ENCODE measurements at regions not wholly inside any gene's neighbourhood (a gene's known extent, or its start where the extent isn't known, plus 50 kb on each side); places are given as distances from the start of the nearest gene placed in this dataset.
A peak's percentile ranks its signal among the peaks of the same experiment; 100 is the strongest.

GRCh38 chr14:65168840-65169239 is 66.5 kb upstream of the MAX start:
- DNase-seq (ENCODE audit: low spot score) (peak; percentile 27), ATAC-seq (peak; percentile 24)
- Mint-ChIP-seq H3K9me3 (no peaks in the 10 kb centered on the region), H3K4me1 (peaks cover 8% of the 10 kb centered on the region; the same call in 2 of the 3 replicates), H3K27ac (no peak overlapping the region), H3K36me3 (ENCODE audit: low read depth) (no peaks in the 10 kb centered on the region), H3K27me3 (ENCODE audit: insufficient read depth, low read depth, poor library complexity) (peaks cover 2% of the 10 kb centered on the region), H3K4me3 (no peak overlapping the region)
- Histone ChIP-seq H3K4me3 (no peak overlapping the region), H3K27ac (ENCODE audit: low read depth) (no peak overlapping the region), H3K27me3 (ENCODE audit: insufficient read depth) (no peaks in the 10 kb centered on the region), H3K36me3 (ENCODE audit: insufficient read depth) (no peaks in the 10 kb centered on the region), H4K20me1 (replicated peaks; ENCODE audit: insufficient read depth) (no peaks in the 10 kb centered on the region), H2AFZ (peak overlapping the region; percentile 81; the same call in 1 of the 2 replicates), H3K4me2 (no peak overlapping the region), H3F3A (replicated peaks; ENCODE audit: low read depth) (no peaks in the 10 kb centered on the region), H3K9me2 (ENCODE audit: insufficient read depth) (no peaks in the 10 kb centered on the region), H3K79me2 (replicated peaks; ENCODE audit: insufficient read depth) (no peaks in the 10 kb centered on the region), H3K4me1 (ENCODE audit: insufficient read depth) (no peaks in the 10 kb centered on the region)
- TF ChIP-seq ZNF114 (CRISPR knock-in tag; IDR thresholded peaks at IDR 0.05), result no peak
- TF ChIP-seq NANOG (IDR thresholded peaks at IDR 0.05; ENCODE audit: borderline replicate concordance), result no peak
- TF ChIP-seq EZH2phosphoT487 (IDR thresholded peaks at IDR 0.05; ENCODE audit: unreplicated experiment), result no peak
- TF ChIP-seq JUNB (IDR thresholded peaks at IDR 0.05; ENCODE audit: unreplicated experiment), result no peak
- TF ChIP-seq, protein P1, sequence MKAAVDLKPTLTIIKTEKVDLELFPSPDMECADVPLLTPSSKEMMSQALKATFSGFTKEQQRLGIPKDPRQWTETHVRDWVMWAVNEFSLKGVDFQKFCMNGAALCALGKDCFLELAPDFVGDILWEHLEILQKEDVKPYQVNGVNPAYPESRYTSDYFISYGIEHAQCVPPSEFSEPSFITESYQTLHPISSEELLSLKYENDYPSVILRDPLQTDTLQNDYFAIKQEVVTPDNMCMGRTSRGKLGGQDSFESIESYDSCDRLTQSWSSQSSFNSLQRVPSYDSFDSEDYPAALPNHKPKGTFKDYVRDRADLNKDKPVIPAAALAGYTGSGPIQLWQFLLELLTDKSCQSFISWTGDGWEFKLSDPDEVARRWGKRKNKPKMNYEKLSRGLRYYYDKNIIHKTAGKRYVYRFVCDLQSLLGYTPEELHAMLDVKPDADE (IDR thresholded peaks at IDR 0.05), result no peak
- TF ChIP-seq, protein P2, sequence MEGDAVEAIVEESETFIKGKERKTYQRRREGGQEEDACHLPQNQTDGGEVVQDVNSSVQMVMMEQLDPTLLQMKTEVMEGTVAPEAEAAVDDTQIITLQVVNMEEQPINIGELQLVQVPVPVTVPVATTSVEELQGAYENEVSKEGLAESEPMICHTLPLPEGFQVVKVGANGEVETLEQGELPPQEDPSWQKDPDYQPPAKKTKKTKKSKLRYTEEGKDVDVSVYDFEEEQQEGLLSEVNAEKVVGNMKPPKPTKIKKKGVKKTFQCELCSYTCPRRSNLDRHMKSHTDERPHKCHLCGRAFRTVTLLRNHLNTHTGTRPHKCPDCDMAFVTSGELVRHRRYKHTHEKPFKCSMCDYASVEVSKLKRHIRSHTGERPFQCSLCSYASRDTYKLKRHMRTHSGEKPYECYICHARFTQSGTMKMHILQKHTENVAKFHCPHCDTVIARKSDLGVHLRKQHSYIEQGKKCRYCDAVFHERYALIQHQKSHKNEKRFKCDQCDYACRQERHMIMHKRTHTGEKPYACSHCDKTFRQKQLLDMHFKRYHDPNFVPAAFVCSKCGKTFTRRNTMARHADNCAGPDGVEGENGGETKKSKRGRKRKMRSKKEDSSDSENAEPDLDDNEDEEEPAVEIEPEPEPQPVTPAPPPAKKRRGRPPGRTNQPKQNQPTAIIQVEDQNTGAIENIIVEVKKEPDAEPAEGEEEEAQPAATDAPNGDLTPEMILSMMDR (conservative IDR thresholded peaks at IDR 0.05; ENCODE audit: low read depth in 2 of 2), result no peak
- TF ChIP-seq ZNF462 (CRISPR knock-in tag; IDR thresholded peaks at IDR 0.05), result no peak
- TF ChIP-seq CREB1 (CRISPR knock-in tag; IDR thresholded peaks at IDR 0.05; ENCODE audit: low read depth), result no peak
- no peak for TF ChIP-seq POLR2AphosphoS5 (IDR thresholded peaks at IDR 0.05; ENCODE audit: low read depth)
- no peak for TF ChIP-seq EZH2 (IDR thresholded peaks at IDR 0.05; ENCODE audit: low read depth, unreplicated experiment)
- TF ChIP-seq REST (IDR thresholded peaks at IDR 0.05; ENCODE audit: unreplicated experiment), result no peak
- TF ChIP-seq STAT1 (IDR thresholded peaks at IDR 0.05; ENCODE audit: unreplicated experiment), result no peak
- no peak for TF ChIP-seq ZNF331 (CRISPR knock-in tag; IDR thresholded peaks at IDR 0.05; ENCODE audit: low read depth)

Measured in GM23338 (cell line).